HEK293T (cell line): ENCODE measurements at regions not wholly inside any gene's neighbourhood (a gene's known extent, or its start where the extent isn't known, plus 50 kb on each side); places are given as distances from the start of the nearest gene placed in this dataset.
"Not testable (repeated sequence)": the region's sequence is repeated elsewhere in the genome, so short reads cannot be mapped to it uniquely, and the experiment has no call there.

Experiments
- CTCF ChIA-PET: fragments of 350-600 bp; formaldehyde crosslinking; extraction: SDS; loops from one replicate; lab custom pipeline; 2021; ENCODE audit warnings: antibody characterized with exemption, inconsistent platforms; lab: Yijun Ruan, JAX
- POLR2A ChIA-PET: fragments of 350-600 bp; formaldehyde crosslinking; extraction: SDS; loops from one replicate; lab custom pipeline; 2020; ENCODE audit warnings: antibody characterized with exemption, inconsistent platforms; lab: Yijun Ruan, JAX
- DNase-seq: peaks from one replicate; pipeline ENCODE4 v3.0.0; 2012; ENCODE audit warnings: mixed read lengths; ENCODE audit errors: extremely low spot score
- ARNT ChIP-seq: fragments of 450-650 bp; IDR thresholded peaks from 2 replicates; pipeline ENCODE4 v1.6.1; 2017; ENCODE audit warnings: mild to moderate bottlenecking
- BHLHE40 ChIP-seq: fragments of 450-650 bp; IDR thresholded peaks from 2 replicates; pipeline ENCODE4 v1.6.1; 2016; ENCODE audit warnings: mild to moderate bottlenecking, moderate library complexity, borderline replicate concordance
- CTBP1 ChIP-seq: fragments of 450-650 bp; IDR thresholded peaks from 2 replicates; pipeline ENCODE4 v1.6.1; 2016; ENCODE audit warnings: borderline replicate concordance
- ELF4 ChIP-seq: fragments of 450-650 bp; IDR thresholded peaks from 2 replicates; pipeline ENCODE4 v1.6.1; 2017; ENCODE audit warnings: antibody characterized with exemption
- FOXA1 ChIP-seq: fragments of 450-650 bp; IDR thresholded peaks from 2 replicates; pipeline ENCODE4 v1.6.1; 2016; ENCODE audit warnings: mild to moderate bottlenecking
- FOXK2 ChIP-seq: fragments of 450-650 bp; IDR thresholded peaks from 2 replicates; pipeline ENCODE4 v1.6.1; 2016; ENCODE audit warnings: mild to moderate bottlenecking
- FOXM1 ChIP-seq: fragments of 450-650 bp; IDR thresholded peaks from 2 replicates; pipeline ENCODE4 v1.6.1; 2017; ENCODE audit warnings: mild to moderate bottlenecking, borderline replicate concordance
- HDGF ChIP-seq: fragments of 450-650 bp; IDR thresholded peaks from 2 replicates; pipeline ENCODE4 v1.6.1; 2017; ENCODE audit warnings: antibody characterized with exemption, borderline replicate concordance
- L3MBTL2 ChIP-seq: fragments of 450-650 bp; conservative IDR thresholded peaks from 2 replicates; pipeline ENCODE4 v1.6.1; 2016; ENCODE audit warnings: mild to moderate bottlenecking
- LEF1 ChIP-seq: fragments of 450-650 bp; IDR thresholded peaks from 2 replicates; pipeline ENCODE4 v1.6.1; 2017; ENCODE audit warnings: mild to moderate bottlenecking, borderline replicate concordance
- NFRKB ChIP-seq: fragments of 450-650 bp; IDR thresholded peaks from 2 replicates; pipeline ENCODE4 v1.6.1; 2016; ENCODE audit warnings: mild to moderate bottlenecking, moderate library complexity
- SP1 ChIP-seq: fragments of 450-650 bp; IDR thresholded peaks from 2 replicates; pipeline ENCODE4 v1.6.1; 2017
- SUZ12 ChIP-seq: fragments of 450-650 bp; IDR thresholded peaks from 2 replicates; pipeline ENCODE4 v1.6.1; 2016; ENCODE audit warnings: mild to moderate bottlenecking
- TARDBP ChIP-seq: fragments of 450-650 bp; IDR thresholded peaks from 2 replicates; pipeline ENCODE4 v1.6.1; 2016
- ZNF384 ChIP-seq: fragments of 450-650 bp; IDR thresholded peaks from 2 replicates; pipeline ENCODE4 v1.6.1; 2016
- TF ChIP-seq, protein P1 (sequence below): fragments of 450-650 bp; IDR thresholded peaks from 2 replicates; pipeline ENCODE4 v1.6.1; 2016

GRCh38 chr19:7400815-7401214, 52.1 kb downstream of the ARHGEF18 start:
- no peak for TF ChIP-seq HDGF
- no peak for TF ChIP-seq L3MBTL2
- no peak for TF ChIP-seq FOXK2
- TF ChIP-seq SUZ12, result no peak
- no peak for TF ChIP-seq BHLHE40
- TF ChIP-seq NFRKB, result no peak
- TF ChIP-seq ARNT, result no peak
- DNase-seq, result no peak
- POLR2A ChIA-PET, result no interaction called here
- CTCF ChIA-PET, result interaction anchor here (0.6 kb wide), 1 partner anchor 96 kb away, joined by 3 read pairs; a partner anchor contains a TSS

- POLR2A ChIA-PET, result no interaction called here
- TF ChIP-seq L3MBTL2 (no peak), CTBP1 (no peak), TARDBP (no peak), SP1 (no peak), LEF1 (no peak), HDGF (no peak), ELF4 (no peak), ZNF384 (no peak), FOXA1 (no peak), FOXK2 (no peak), FOXM1 (no peak), SUZ12 (no peak), BHLHE40 (no peak), ARNT (no peak), NFRKB (no peak)
- TF ChIP-seq, protein P1, sequence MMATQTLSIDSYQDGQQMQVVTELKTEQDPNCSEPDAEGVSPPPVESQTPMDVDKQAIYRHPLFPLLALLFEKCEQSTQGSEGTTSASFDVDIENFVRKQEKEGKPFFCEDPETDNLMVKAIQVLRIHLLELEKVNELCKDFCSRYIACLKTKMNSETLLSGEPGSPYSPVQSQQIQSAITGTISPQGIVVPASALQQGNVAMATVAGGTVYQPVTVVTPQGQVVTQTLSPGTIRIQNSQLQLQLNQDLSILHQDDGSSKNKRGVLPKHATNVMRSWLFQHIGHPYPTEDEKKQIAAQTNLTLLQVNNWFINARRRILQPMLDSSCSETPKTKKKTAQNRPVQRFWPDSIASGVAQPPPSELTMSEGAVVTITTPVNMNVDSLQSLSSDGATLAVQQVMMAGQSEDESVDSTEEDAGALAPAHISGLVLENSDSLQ, result no peak
- CTCF ChIA-PET, result no interaction called here
- DNase-seq, result no peak
Observed at GRCh38 chr19:7401694-7402093, 53.0 kb downstream of the ARHGEF18 start.

DNA sequence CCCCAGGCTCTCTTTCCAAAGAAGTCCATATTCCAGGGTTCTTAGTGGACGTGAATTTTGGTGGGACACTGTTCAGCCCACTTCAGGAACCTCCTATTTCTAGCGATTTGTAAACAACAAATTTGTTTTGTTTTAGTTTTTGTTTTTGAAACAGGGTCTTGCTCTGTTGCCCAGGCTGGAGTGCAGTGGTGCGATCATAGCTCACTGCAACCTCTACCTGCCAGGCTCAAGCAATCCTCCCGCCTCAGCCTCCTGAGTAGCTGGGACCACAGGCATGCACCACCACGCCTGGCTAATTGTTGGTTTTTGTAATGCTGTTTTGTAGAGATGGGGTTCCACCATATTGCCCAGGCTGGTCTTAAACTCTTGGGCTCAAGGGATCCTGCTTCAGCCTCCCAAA, 56.7 kb downstream of the ARHGEF18 start:
- CTCF ChIA-PET, POLR2A ChIA-PET: not testable (repeated sequence)

GRCh38 chr19:7408251-7408650, 59.5 kb downstream of the ARHGEF18 start:
- no peak for TF ChIP-seq ARNT
- no peak for TF ChIP-seq SUZ12
- no peak for TF ChIP-seq LEF1
- no peak for TF ChIP-seq HDGF
- TF ChIP-seq BHLHE40, result no peak
- no peak for TF ChIP-seq FOXM1
- TF ChIP-seq TARDBP, result no peak
- TF ChIP-seq SP1, result no peak
- TF ChIP-seq FOXK2, result no peak
- no peak for TF ChIP-seq NFRKB
- no peak for TF ChIP-seq CTBP1
- no peak for TF ChIP-seq ZNF384
- no peak for TF ChIP-seq ELF4
- TF ChIP-seq, protein P1, result no peak
- no peak for TF ChIP-seq L3MBTL2
- CTCF ChIA-PET, result interaction anchor here (0.6 to 2.9 kb wide), 2 partner anchors 10 to 28 kb away, joined by 3 to 14 read pairs; no protein-coding TSS in a partner anchor
- POLR2A ChIA-PET, result no interaction called here
- no peak for DNase-seq

More for the DNA sequence above, 56.7 kb downstream of the ARHGEF18 start:
- not testable (repeated sequence) for DNase-seq

- CTCF ChIA-PET, result no interaction called here
- no peak for DNase-seq
- POLR2A ChIA-PET, result no interaction called here
- TF ChIP-seq, protein P1, result no peak
- TF ChIP-seq HDGF (no peak), FOXA1 (no peak), CTBP1 (no peak), ELF4 (no peak)
Observed at GRCh38 chr19:7410946-7411345, 62.2 kb downstream of the ARHGEF18 start.

GRCh38 chr19:7413629-7414028, 64.9 kb downstream of the ARHGEF18 start:
- ChIA-PET CTCF (no interaction called here), POLR2A (no interaction called here)
- TF ChIP-seq FOXA1, result no peak
- TF ChIP-seq BHLHE40, result no peak
- no peak for TF ChIP-seq LEF1
- TF ChIP-seq L3MBTL2, result no peak
- no peak for TF ChIP-seq TARDBP
- no peak for TF ChIP-seq ARNT
- TF ChIP-seq FOXM1, result no peak
- TF ChIP-seq HDGF, result no peak
- TF ChIP-seq ELF4, result no peak
- TF ChIP-seq NFRKB, result no peak
- TF ChIP-seq, protein P1, result no peak
- no peak for TF ChIP-seq SP1
- no peak for TF ChIP-seq ZNF384
- no peak for DNase-seq
